ENCODE measurements at regions not wholly inside any gene's neighbourhood (a gene's known extent, or its start where the extent isn't known, plus 50 kb on each side); places are given as distances from the start of the nearest gene placed in this dataset.

DNA sequence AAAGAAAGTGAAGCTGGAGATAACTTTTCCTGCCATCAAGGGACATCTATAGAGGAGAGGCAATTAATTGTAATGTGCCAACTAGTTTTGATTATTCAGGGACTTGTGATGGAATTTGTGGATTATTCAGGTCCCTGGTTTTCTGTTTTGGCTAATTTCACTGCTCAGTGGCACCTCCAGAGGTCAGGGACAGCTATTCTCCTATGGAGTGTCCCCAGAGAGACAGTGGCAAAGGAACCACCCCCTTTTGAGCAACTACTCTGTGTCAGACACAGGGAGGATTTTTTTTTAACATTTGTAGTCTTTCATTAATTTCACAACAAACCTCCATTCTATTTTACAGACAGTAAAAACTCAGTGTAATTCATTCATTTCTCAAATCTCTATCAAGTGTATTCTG is 206.0 kb upstream of the SPRED2 start:
- TF ChIP-seq, protein P1, sequence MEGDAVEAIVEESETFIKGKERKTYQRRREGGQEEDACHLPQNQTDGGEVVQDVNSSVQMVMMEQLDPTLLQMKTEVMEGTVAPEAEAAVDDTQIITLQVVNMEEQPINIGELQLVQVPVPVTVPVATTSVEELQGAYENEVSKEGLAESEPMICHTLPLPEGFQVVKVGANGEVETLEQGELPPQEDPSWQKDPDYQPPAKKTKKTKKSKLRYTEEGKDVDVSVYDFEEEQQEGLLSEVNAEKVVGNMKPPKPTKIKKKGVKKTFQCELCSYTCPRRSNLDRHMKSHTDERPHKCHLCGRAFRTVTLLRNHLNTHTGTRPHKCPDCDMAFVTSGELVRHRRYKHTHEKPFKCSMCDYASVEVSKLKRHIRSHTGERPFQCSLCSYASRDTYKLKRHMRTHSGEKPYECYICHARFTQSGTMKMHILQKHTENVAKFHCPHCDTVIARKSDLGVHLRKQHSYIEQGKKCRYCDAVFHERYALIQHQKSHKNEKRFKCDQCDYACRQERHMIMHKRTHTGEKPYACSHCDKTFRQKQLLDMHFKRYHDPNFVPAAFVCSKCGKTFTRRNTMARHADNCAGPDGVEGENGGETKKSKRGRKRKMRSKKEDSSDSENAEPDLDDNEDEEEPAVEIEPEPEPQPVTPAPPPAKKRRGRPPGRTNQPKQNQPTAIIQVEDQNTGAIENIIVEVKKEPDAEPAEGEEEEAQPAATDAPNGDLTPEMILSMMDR (IDR thresholded peaks at IDR 0.05): no peak
- TF ChIP-seq ZNF232 (CRISPR knock-in tag; IDR thresholded peaks at IDR 0.05) (no peak), ZNF416 (CRISPR knock-in tag; IDR thresholded peaks at IDR 0.05) (no peak), CBFB (CRISPR knock-in tag; IDR thresholded peaks at IDR 0.05; ENCODE audit: low read depth) (no peak), CREB1 (CRISPR knock-in tag; IDR thresholded peaks at IDR 0.05) (no peak), MYBL2 (CRISPR knock-in tag; IDR thresholded peaks at IDR 0.05) (no peak), NR1H2 (CRISPR knock-in tag; IDR thresholded peaks at IDR 0.05) (no peak), TCF7 (CRISPR knock-in tag; IDR thresholded peaks at IDR 0.05; ENCODE audit: low read depth) (no peak), SMAD4 (CRISPR knock-in tag; IDR thresholded peaks at IDR 0.05) (no peak), IRF2 (CRISPR knock-in tag; IDR thresholded peaks at IDR 0.05; ENCODE audit: borderline replicate concordance, low read depth) (no peak)
- TF ChIP-seq, protein P2, sequence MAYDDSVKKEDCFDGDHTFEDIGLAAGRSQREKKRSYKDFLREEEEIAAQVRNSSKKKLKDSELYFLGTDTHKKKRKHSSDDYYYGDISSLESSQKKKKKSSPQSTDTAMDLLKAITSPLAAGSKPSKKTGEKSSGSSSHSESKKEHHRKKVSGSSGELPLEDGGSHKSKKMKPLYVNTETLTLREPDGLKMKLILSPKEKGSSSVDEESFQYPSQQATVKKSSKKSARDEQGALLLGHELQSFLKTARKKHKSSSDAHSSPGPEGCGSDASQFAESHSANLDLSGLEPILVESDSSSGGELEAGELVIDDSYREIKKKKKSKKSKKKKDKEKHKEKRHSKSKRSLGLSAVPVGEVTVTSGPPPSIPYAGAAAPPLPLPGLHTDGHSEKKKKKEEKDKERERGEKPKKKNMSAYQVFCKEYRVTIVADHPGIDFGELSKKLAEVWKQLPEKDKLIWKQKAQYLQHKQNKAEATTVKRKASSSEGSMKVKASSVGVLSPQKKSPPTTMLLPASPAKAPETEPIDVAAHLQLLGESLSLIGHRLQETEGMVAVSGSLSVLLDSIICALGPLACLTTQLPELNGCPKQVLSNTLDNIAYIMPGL (CRISPR knock-in tag; IDR thresholded peaks at IDR 0.05): no peak
- TF ChIP-seq, protein P3, sequence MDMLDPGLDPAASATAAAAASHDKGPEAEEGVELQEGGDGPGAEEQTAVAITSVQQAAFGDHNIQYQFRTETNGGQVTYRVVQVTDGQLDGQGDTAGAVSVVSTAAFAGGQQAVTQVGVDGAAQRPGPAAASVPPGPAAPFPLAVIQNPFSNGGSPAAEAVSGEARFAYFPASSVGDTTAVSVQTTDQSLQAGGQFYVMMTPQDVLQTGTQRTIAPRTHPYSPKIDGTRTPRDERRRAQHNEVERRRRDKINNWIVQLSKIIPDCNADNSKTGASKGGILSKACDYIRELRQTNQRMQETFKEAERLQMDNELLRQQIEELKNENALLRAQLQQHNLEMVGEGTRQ (CRISPR knock-in tag; IDR thresholded peaks at IDR 0.05): no peak
- TF ChIP-seq, protein P4, sequence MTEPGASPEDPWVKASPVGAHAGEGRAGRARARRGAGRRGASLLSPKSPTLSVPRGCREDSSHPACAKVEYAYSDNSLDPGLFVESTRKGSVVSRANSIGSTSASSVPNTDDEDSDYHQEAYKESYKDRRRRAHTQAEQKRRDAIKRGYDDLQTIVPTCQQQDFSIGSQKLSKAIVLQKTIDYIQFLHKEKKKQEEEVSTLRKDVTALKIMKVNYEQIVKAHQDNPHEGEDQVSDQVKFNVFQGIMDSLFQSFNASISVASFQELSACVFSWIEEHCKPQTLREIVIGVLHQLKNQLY (CRISPR knock-in tag; IDR thresholded peaks at IDR 0.05): no peak

Data from WTC11 (cell line).